Endothelial cell of umbilical vein (primary cell): ENCODE measurements at regions not wholly inside any gene's neighbourhood (a gene's known extent, or its start where the extent isn't known, plus 50 kb on each side); places are given as distances from the start of the nearest gene placed in this dataset.

ENCODE experiments used
- EZH2 ChIP-seq: IDR thresholded peaks from 2 replicates; pipeline ENCODE4 v1.6.1; 2012; ENCODE audit warnings: borderline replicate concordance, low read depth, mild to moderate bottlenecking, moderate library complexity, low read length, inconsistent platforms; ENCODE audit not compliant: severe bottlenecking
- FOS ChIP-seq: IDR thresholded peaks from 2 replicates; pipeline ENCODE4 v1.6.1; 2011; ENCODE audit warnings: mild to moderate bottlenecking, low read length, moderate library complexity, borderline replicate concordance; ENCODE audit not compliant: insufficient read depth
- GATA2 ChIP-seq: IDR thresholded peaks from 2 replicates; pipeline ENCODE4 v1.7.0; 2011; ENCODE audit warnings: low read depth, mild to moderate bottlenecking, moderate library complexity, mixed read lengths, low read length; ENCODE audit not compliant: insufficient read length, insufficient read depth
- JUN ChIP-seq: IDR thresholded peaks from 2 replicates; pipeline ENCODE4 v1.6.1; 2011; ENCODE audit warnings: borderline replicate concordance, low read depth; ENCODE audit not compliant: insufficient read length, insufficient read depth
- MYC ChIP-seq: IDR thresholded peaks from one replicate; pipeline ENCODE4 v1.6.1; 2011; ENCODE audit warnings: mild to moderate bottlenecking, low read depth, low read length
- POLR2A ChIP-seq: IDR thresholded peaks from 2 replicates; pipeline ENCODE4 v1.6.1; 2012; ENCODE audit warnings: low read depth, mild to moderate bottlenecking, control low read depth, low read length
- POLR2AphosphoS5 ChIP-seq: IDR thresholded peaks from 2 replicates; pipeline ENCODE4 v1.6.1; 2012; ENCODE audit warnings: low read depth, mild to moderate bottlenecking, control low read depth, low read length, moderate library complexity; ENCODE audit not compliant: insufficient read depth
- TF ChIP-seq, protein P1 (sequence below), 2 donors: IDR thresholded peaks; 1 replicate in 1 of 2; 2 replicates in 1 of 2; pipeline ENCODE4 v1.5.1; 2011; ENCODE audit warnings: low read length in 2 of 2, mild to moderate bottlenecking in 2 of 2, moderate library complexity in 2 of 2, control low read depth in 1 of 2, inconsistent platforms in 1 of 2, low read depth in 1 of 2; ENCODE audit not compliant: insufficient read depth in 1 of 2; ENCODE audit errors: extremely low read depth in 1 of 2
- TF ChIP-seq, protein P2 (sequence below): IDR thresholded peaks from 2 replicates; pipeline ENCODE4 v1.6.1; 2011; ENCODE audit not compliant: insufficient read depth, insufficient read length

DNA sequence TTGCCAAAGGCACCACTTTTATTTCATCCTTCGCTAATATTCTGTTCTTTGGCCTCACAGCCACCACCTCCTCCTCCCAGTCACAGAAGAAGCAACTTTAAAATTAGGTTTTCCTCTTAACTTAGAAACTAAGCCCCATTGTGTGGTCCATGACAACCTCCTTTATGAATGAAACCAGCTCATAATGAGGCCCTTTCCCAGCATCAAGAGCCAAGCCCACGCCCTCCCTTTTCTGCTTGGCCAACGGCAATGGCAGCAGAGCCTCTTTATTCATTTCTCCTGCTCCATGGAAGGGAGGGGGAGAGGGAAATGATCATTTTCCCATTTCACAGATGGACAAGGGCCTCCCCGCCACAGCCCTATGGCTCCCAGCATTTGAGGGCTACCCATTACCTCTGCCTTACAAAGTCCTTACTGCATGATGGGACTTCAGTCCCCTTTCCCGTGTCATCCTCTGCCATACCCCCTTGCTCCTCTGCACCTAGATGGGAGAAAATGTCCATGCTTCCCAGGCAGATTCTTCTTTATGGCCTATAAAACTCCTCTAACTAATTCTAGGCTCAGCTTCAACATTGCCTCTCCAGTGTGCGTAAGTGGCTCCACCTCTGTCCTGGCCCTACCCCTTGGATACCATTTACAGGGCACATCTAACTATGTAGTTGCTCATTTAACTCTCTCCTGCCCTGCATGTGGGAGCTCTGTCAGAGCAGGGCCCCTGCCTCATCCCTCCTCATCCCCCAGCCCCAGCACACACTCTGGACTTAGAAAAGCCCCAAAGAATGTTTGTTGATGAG, 475.5 kb downstream of the RPS24 start:
- TF ChIP-seq, protein P1, sequence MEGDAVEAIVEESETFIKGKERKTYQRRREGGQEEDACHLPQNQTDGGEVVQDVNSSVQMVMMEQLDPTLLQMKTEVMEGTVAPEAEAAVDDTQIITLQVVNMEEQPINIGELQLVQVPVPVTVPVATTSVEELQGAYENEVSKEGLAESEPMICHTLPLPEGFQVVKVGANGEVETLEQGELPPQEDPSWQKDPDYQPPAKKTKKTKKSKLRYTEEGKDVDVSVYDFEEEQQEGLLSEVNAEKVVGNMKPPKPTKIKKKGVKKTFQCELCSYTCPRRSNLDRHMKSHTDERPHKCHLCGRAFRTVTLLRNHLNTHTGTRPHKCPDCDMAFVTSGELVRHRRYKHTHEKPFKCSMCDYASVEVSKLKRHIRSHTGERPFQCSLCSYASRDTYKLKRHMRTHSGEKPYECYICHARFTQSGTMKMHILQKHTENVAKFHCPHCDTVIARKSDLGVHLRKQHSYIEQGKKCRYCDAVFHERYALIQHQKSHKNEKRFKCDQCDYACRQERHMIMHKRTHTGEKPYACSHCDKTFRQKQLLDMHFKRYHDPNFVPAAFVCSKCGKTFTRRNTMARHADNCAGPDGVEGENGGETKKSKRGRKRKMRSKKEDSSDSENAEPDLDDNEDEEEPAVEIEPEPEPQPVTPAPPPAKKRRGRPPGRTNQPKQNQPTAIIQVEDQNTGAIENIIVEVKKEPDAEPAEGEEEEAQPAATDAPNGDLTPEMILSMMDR (IDR thresholded peaks at IDR 0.05; ENCODE audit: extremely low read depth in 1 of 2, insufficient read depth in 1 of 2, low read depth in 1 of 2, low read length in 2 of 2), result no peak
- TF ChIP-seq JUN (no peak), POLR2A (no peak), EZH2 (no peak), POLR2AphosphoS5 (no peak), FOS (no peak), MYC (no peak), GATA2 (no peak)
- TF ChIP-seq, protein P2, sequence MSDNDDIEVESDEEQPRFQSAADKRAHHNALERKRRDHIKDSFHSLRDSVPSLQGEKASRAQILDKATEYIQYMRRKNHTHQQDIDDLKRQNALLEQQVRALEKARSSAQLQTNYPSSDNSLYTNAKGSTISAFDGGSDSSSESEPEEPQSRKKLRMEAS, result no peak
